ENCODE measurements at regions not wholly inside any gene's neighbourhood (a gene's known extent, or its start where the extent isn't known, plus 50 kb on each side); places are given as distances from the start of the nearest gene placed in this dataset.
"Not testable (repeated sequence)": the region's sequence is repeated elsewhere in the genome, so short reads cannot be mapped to it uniquely, and the experiment has no call there.

DNA sequence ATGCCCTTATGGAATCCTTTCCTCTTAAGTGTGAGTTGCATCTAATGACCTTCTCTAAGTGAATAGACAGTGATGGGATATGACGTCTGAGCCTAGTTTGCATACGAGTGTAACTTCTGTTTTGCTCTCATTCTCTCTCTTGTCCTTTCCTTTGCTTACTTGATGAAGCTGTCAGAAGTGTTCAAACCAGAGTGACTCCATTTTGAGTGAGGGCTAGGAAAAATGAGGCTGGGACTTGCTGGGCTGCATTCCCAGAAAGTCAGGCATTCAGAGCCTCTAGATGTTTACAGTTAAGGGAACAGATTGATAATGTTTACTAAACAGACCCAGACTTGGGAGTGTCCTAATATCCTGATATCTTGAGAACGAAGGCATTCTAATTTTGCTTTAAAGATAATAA is 311.2 kb upstream of the SOX4 start:
- DNase-seq, result not testable (repeated sequence)

DNA sequence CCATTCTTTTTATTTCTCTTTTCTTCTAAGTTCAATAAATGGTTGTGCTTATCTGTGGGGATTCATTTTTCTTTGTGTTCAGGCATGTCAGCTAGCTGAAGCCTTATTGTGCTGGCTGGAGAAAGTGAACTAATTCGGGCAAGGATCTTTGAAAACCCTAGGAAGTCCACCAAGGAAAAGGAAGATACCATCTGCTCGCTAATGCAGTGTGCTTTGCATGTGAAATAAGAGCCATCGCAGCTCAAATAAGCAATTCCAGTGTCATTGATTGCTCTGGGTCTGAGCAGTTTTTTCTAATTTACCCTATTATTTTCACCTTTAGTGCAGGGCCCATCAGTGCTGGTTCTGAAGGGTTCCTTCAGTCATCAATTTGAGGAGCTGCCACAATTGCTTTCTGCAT is 309.4 kb upstream of the SOX4 start:
- no peak for DNase-seq

DNA sequence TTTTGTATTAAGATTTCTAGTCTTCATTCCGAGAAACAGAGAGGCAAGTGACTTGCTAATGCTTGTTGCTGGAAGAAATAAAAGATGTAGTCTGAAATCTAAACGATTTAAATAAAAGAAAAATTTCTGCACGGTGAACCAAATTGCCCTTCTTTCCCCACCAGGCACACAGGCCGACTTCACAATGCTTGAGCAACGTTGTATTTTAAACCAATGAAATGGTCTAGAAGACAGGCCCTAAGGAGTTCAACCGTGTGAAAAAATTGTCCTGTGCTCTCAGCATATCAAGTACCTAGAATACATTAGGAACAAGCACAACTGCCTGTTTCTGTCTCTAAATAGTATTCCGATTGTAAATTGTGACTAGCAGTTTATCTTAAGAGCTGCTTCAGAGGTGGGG is 308.8 kb upstream of the SOX4 start:
- DNase-seq, result no peak

DNA sequence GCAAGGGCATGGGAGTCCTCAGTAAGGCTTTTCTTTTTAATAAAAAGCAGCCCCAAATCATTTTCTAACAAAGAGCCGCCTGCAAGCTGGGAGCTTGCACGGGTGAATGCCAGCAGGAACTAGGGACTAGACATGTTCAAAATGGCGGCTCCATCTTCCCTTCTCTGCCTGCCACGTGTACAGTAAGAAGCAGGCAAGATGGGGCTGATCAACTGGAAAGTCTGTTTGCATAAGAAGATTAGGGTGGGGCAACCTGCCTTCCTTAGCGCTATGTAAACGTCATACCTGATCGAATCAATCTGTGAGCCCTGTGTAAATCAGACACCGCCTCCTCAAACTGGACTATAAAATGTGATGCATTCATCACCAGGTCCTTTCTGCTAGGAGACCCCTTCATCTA is 299.4 kb upstream of the SOX4 start:
- no peak for DNase-seq

DNA sequence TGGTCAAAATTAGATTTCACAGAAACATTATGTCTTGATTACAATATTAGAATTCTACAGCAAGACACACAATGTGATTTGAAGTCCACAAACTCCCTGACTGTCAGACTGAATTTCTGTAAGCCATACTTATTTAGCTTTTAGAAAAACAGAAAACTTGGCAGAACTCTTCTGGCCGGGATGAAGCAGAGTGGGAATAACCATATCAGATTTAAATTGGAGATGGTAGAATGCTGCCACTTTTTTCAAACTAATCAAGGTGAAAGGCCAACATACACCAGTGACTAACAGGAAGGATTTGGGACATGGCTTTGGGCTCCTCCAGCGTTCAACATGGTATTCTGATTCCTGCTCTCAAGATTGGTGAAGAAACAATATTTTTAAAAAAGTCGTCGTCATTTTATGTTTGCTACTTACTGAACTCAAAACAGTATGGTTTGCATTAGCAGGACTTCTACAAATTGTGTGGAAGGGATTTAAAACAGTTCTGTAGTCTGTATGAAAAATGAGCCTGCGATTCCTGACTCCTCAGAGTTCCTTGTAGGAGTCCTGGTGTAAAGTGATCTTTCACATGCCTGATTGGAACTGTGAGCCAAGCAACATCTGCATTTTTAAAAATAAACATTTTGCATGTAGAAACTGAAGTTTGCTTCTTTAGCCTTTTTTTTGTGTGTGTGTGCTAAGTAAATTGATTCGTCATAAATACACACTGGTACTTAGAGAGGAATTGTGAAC is 297.9 kb upstream of the SOX4 start:
- no peak for DNase-seq

DNA sequence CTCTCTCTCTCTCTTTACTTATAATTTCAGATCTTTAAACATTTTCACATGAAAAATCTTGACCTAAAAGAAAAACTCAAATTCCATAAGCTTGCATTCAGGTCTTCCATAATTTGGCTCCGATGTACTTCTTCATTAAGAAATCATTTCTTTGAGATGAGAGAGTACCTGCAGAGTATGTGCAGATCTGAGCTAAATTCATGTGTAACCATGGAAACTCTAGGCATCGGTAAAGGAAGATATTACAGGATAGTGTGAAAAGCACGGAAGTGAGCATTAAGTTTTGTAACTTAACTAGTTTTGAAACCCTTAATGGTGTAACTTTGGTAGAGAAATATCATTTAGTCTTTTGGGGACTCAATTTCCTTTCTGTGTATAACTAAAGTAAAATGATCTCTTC is 295.9 kb upstream of the SOX4 start:
- DNase-seq, result no peak

DNA sequence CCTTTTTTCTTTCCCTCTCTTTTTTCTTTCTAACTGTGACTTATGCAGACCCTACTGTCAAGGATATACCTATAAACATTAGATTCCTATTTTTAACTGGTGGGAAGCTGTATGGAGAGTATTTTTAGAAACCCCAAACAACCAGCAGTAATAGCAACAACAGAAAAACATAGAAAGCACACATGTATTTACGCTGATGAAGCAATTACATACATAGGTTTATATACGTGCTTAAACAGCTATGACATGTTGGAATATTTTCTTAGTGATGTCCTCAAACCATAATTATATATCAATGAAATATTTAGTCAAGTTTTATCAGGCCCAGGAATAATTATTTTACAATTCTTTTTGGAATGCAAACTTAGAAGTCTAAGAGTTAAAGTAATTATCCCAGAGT is 294.3 kb upstream of the SOX4 start:
- DNase-seq, result no peak

DNA sequence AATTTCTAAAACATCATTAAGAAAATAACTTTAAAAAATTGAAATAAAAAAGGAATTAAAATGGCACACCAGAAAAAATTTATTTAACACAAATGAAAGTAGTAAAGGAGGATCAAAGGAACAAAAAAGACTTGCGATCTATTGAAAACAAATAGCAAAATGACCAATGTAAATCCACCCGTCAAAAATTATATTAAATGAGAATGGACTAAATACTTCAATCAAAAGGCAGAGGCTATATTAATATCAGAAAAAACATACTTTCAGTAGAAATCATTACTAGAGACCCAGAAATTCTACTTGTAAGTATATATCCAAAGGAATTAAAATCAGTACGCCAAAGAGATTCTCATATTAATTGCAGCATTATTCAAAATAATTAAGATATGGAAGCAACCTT is 293.1 kb upstream of the SOX4 start:
- no peak for DNase-seq

DNA sequence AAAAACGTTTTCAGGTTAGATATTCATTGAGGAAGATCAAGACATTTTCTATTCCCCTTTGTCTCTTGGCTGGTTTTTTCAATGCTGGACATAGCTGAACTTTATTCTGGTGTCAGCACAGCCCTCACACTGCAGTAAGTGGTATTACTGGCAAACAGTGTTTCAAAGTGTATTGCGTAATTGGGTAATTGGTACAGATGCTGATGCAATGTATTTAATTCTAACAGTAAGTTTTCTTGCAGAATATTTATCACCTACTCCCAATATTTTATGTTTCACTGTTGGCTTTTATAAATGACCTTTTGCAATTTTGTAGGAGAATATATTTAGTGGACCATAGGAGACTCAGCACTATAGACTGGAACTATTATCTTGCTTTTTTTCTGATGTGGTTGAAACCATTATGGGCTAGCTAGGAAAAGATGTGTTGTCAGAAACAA is 287.6 kb upstream of the SOX4 start:
- DNase-seq, result peak in 1 of 3 experiments; percentile 4

DNA sequence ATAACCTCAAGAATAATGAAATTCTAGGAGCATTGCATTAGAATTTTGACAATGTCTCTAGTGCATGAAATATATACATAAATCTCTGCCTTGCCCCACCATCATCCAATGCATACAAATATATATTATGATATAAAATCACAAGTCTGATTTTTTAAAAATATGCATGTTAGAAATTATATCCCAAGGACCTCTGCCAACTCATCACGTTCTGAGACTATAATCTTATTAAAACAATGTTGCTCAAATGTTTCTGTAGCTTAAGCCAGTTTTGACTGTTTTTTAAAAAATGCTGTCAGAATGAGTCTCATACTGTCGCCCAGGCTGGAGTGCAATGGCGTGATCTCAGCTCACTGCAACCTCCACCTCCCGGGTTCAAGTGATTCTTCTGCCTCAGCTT is 287.0 kb upstream of the SOX4 start:
- no peak for DNase-seq

DNA sequence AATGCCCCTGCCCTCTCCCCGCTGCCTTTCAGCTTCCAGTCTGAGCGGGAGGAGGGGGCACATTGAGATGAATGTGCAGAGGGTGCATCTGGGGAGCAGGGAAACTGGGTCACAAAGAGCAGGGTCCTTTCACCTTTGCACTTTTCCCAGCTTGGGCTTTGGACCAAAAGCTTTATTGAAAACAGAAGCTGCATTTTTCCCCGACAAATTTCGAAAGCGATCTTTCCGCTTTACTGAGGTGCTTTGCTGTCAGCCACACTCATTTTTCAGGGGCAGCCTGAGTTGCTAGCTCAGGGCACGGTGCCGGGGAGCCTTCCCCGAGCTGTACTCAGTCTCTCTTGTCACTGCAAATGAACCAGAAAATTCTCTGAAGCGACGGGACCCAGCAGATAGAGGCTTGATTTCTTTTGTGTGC is 283.7 kb upstream of the SOX4 start:
- peak in 1 of 3 experiments; percentile 35 for DNase-seq

DNA sequence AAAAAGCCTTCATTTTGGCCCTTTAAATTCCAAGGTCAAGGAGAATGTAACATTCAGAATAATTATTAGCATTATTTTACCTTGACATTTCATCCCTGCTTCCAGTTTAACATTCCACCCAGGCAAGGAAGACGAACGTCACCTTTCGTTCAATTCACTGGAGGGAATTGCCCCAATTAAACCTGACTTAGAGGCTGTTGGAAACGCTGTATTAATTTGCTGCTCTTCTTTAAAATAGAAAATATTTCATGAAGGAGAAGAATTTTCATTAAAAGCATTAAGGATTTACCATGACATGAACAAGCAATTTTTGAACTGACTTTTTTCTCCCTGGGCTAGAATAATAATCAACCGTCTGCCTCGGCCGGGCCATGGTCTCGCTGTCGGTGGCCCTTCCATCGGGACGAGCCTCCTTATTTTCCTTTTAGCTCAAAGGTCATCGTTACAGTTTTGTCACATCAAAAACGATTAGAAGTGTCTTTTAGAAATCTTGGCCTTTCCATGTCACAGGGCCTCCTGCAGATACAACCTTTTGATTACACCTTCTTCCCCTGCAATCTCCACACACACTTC is 282.9 kb upstream of the SOX4 start:
- DNase-seq, result no peak

DNA sequence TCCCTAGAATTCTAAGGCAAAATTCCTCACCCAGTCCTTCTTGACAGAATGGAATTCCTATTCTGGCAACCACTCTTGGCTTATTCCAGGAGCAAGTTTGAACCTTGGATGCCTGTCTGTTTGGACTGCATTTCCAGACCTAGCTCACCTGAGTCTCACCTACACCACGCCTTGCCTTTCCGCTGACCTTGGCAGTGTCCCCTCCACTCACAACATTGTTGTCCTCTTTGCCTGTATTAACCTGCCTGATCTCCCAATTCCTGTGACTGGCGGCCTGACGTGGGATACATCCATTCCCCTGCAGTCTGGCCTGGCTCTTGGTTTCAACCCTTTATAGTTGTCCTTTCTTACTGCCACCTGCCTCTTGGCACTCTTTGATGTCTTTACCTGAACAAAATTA is 281.4 kb upstream of the SOX4 start:
- DNase-seq, result no peak

DNA sequence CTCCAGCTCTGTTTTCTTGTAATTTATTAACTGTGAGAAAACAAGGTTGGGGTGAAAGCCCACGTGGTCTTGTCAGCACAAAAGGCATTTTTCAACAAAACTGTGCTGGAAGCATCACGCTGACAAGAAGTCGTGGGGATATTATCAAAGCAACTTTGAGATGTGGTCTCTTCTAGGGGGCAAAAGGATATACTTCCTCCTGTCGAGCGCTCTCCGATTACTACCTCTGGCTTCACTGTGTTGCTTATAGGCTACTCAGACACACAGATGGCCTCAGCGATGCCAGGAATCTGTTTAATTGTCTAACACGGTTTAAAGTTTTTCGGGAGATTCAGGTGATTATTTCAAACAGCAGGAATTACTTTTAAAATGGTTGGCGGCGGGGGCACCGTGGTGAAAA is 275.9 kb upstream of the SOX4 start:
- no peak for DNase-seq

DNA sequence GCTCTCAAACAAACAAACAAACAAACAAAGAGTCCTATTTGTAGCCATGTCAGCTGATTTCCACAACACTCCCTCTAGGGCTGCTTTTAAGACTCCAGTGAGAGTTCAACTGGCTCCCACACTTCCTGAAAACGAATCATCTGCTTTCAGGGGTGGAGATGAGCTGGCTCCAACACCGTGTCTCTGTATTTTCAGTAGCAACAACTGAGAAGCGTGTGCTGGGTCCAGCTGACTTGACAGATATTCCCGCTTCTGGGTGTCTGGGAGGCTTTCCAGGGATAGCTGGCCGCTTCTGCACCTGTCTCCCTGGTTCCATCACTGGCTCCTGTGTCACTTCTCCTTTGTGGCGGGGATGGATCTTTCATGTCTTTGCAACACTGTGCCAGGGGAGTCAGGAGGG is 272.5 kb upstream of the SOX4 start:
- DNase-seq, result no peak

DNA sequence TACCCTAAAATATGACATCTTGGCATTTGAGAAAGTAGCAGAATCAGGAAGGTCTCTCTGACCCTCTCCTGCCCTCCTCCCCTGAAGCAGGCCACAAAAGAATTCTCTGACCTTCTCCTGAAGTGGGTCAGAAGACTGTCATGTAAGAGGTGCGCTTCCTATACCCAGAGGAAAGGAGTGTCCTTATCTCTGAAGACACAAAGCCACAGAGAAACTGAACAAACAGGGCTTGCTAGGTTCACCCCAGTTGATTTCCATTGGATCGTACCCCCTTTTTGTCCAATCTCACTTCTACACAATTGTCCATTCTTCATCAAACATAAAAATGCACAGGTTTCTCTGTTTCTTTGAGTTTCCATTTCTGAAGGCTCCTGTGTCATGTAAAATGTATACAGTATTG is 272.0 kb upstream of the SOX4 start:
- DNase-seq, result no peak

DNA sequence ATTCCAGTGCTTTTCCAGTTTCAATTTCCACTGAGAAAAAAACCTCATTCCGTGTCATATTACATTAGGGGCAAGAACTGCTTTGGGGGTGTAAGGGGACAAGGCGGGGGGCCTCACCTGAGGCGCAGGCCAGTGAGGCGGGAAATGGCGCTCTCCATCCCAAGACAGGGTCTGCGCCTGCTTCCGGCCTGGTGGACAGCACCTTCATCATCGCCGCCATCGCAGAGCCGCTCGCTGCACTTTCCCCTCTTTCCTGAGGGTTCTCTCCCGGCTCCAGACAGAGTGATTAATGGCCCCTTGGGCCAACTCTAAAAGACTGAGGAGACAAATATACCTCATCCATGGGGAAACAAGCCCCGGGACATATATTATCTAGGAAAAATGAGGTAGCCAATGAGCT is 270.0 kb upstream of the SOX4 start:
- no peak for DNase-seq

DNA sequence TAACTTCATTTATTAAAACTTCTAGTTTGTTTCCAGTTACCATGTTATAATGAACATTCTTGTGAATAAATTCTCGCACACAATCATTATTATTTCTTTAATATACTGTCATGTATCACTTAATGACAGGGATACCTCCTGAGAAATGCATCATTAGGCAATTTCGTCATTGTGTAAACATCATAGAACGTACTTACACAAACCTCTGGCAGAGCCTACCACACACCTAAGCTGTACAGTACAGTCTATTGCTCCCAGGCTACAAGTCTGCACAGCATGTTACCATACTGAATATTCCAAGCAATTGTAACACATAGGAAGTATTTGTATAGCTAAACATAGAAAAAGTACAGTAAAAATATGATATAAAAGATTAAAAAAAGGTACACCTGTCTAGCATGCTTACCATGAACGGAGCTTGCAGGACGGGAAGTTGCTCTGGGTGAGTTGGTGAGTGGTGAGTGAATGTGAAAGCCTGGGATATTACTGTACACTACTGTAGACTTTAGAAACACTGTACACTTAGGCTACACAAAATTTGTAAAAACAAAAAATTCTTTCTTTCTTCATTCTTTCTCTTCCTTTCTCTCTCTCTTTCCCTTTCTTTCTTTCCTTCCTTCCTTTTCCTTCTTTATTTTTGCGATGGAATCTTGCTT is 268.2 kb upstream of the SOX4 start:
- DNase-seq, result peak in 2 of 3 experiments; percentile 29 to 82

DNA sequence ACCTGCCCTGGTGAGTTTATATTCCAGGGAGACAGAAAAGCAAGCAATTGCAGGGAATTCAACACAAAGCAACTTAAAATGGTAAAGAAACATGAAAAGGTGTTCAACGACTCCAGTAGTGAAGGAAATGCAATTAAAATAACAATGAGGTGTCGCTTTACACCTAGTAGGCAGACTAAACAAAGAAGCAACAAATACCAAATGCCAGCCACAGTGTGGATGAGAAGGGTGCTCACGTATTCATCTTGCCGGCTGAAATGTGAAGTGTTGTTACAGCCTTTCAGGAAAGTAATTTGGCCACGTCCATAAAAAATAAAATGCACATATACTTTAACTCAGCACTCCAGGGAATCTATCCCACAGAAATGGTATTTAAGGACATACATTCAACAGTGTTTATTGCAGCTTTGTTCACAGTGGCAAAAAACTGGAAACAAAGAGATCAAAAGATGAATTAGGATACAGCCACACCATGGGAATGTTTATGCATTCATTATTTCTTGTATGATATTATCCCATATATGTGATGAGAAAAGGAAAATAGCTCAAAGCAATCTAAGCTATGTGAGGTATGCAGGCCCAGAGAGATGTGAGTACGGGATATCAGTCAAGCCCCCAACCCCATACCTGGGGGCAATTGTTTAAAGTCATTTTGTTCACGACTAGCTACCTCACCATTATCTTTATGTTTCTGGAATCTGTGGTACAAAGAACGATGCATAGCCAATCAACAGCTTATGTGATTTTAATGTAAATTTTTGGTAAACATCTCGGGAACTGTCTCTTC is 266.0 kb upstream of the SOX4 start:
- DNase-seq, result peak in 2 of 3 experiments; percentile 54 to 57

DNA sequence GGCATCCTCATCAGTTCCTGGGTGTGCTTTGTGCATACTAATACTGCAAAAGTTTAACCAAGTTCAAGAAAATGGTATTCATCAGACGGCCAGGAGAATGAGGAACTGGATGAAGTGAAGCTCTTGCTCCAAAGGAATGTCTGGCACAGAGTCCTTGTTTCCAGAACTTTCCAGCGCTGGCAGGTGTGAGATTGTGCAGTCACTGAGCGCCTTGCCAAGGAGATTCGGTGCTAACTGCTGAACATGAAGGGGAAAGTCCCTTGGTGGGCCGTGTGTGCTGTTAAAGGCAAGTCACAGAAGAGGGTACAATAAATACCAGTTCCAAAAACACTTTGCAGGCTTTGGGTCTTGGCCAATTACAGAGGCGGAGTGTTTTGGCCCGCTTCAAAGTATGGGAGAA is 262.3 kb upstream of the SOX4 start:
- no peak for DNase-seq

DNA sequence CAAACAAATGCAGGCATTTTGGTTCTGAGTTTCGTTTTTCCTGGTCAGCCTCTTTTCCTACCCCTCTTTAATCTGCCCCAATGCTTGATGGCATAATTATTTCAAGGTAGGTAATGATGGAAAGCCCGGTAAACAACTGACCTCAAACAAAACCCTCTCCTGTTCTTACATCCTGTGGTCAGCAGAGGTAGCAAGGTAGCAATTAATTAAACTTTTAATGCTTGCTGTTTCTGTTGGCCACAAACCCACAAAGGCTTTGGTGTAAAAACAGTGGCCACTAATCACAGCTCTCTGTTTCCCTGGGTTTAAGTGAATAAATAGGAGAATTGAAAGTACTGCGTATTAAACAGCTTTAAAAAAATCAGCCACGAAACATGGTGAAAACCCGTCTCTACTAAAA is 261.5 kb upstream of the SOX4 start:
- no peak for DNase-seq

DNA sequence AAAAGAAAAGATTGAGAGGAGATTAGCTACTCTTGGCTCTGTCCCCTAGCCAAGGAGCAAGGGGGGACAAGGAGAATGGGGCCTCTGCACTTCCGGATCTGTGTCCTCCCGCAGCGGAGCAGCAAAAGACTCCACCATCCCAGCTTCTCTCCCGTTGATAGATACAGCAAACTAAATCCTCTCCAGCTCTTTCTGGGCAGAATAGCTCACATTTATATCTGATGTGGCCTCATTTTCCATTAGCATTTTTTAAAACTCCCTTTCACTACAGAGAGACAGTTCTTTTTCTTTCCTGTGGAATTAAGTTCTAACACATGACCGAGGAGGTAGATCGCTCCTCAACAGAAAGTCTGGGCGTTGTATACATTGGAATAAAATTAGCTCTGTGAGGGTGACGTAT is 260.9 kb upstream of the SOX4 start:
- no peak for DNase-seq

DNA sequence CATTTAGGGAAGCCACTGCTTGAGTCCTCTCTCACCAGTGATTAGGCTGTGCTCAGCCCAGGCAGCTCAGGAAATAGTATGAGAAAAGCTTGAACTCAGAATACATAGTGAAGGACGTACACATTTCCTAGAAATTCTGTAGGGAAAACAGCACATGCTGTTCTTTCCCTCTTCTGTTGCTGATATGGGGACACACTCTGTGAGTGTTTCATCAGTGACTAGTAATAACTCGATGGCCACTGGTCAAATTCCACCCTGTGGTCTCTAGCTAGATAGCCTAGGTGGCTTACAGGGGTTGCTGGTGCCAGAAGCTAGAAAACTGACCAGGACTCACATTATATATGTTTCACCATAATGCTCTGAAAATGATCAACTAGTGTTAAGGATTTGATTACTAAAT is 259.8 kb upstream of the SOX4 start:
- no peak for DNase-seq

DNA sequence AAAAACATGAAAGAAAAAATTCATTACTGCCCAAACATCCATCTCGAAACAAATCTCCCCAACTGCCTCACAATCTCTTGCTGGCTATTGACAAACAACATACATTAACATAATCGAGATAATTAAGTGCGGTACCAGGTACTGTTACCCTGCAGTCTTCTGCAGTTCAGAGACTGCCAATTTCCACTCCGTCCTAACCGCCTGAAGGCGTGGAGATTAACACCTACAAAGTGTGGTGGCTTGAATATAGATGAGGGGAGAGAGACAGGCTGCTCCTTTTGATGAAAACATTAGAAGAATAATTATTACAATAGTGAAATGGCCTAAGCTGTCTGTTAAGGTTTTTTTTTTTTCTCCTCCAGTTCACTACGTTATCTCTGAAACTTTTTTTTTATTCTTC is 258.9 kb upstream of the SOX4 start:
- DNase-seq, result peak in 1 of 3 experiments; percentile 69

Measured in NCI-H1417 (cell line).